HG02981 (cell line): ENCODE measurements at regions not wholly inside any gene's neighbourhood (a gene's known extent, or its start where the extent isn't known, plus 50 kb on each side); places are given as distances from the start of the nearest gene placed in this dataset.
"Not testable (repeated sequence)": the region's sequence is repeated elsewhere in the genome, so short reads cannot be mapped to it uniquely, and the experiment has no call there.

Experiments used
- ATAC-seq: cut with Tn5 transposase; IDR thresholded peaks from one replicate; pipeline ENCODE4 v1.9.1; 2021; ENCODE audit warnings: mild to moderate bottlenecking, moderate library complexity; ENCODE audit not compliant: unreplicated experiment

- ATAC-seq = peak; percentile 97
Measured at GRCh38 chr3:103134023-103134724, 699.4 kb downstream of the ZPLD1 start.

GRCh38 chr3:103136621-103137020 lies 701.8 kb downstream of the ZPLD1 start:
- ATAC-seq = no peak

GRCh38 chr3:103137830-103138229 lies 703.0 kb downstream of the ZPLD1 start:
- no peak for ATAC-seq

GRCh38 chr3:103158183-103158582 lies 723.4 kb downstream of the ZPLD1 start:
- no peak for ATAC-seq

GRCh38 chr3:103166890-103167289 lies 732.1 kb downstream of the ZPLD1 start:
- ATAC-seq = no peak

- no peak for ATAC-seq
Measured at GRCh38 chr3:103167850-103168249, 733.0 kb downstream of the ZPLD1 start.

- no peak for ATAC-seq
Measured at GRCh38 chr3:103169289-103169688, 734.5 kb downstream of the ZPLD1 start.

GRCh38 chr3:103170651-103171050 lies 735.8 kb downstream of the ZPLD1 start:
- ATAC-seq = peak; percentile 83

- ATAC-seq = no peak
Measured at GRCh38 chr3:103173940-103174339, 739.1 kb downstream of the ZPLD1 start.

- no peak for ATAC-seq
Measured at GRCh38 chr3:103181160-103181559, 746.3 kb downstream of the ZPLD1 start.

- no peak for ATAC-seq
Measured at GRCh38 chr3:103184772-103185171, 750.0 kb downstream of the ZPLD1 start.

- ATAC-seq = no peak
Measured at GRCh38 chr3:103189941-103190340, 755.1 kb downstream of the ZPLD1 start.

GRCh38 chr3:103195216-103195615 lies 760.4 kb downstream of the ZPLD1 start:
- no peak for ATAC-seq

GRCh38 chr3:103203441-103203840 lies 768.6 kb downstream of the ZPLD1 start:
- ATAC-seq = no peak

GRCh38 chr3:103210583-103210982 lies 775.8 kb downstream of the ZPLD1 start:
- ATAC-seq = no peak

- peak; percentile 99 for ATAC-seq
Measured at GRCh38 chr3:103218146-103218545, 783.3 kb downstream of the ZPLD1 start.

- peak; percentile 19 for ATAC-seq
Measured at GRCh38 chr3:103218793-103219192, 784.0 kb downstream of the ZPLD1 start.

- ATAC-seq = no peak
Measured at GRCh38 chr3:103227651-103228050, 792.8 kb downstream of the ZPLD1 start.

- ATAC-seq = peak; percentile 60
Measured at GRCh38 chr3:103247459-103247858, 812.6 kb downstream of the ZPLD1 start.

GRCh38 chr3:103254827-103255226 lies 820.0 kb downstream of the ZPLD1 start:
- not testable (repeated sequence) for ATAC-seq

- no peak for ATAC-seq
Measured at GRCh38 chr3:103269287-103269686, 834.5 kb downstream of the ZPLD1 start.

GRCh38 chr3:103271575-103271974 lies 836.8 kb downstream of the ZPLD1 start:
- ATAC-seq = no peak

- no peak for ATAC-seq
Measured at GRCh38 chr3:103295974-103296570, 861.3 kb downstream of the ZPLD1 start.
